VCaP (cell line): ENCODE measurements at regions not wholly inside any gene's neighbourhood (a gene's known extent, or its start where the extent isn't known, plus 50 kb on each side); places are given as distances from the start of the nearest gene placed in this dataset.

Experiments
- H3K27ac ChIP-seq: fragments of 450-650 bp; 2 replicates; pipeline ENCODE4 v1.5.1; 2017
- CTCF ChIP-seq: fragments of 450-650 bp; conservative IDR thresholded peaks from 2 replicates; pipeline ENCODE4 v1.5.1; 2017; ENCODE audit warnings: mild to moderate bottlenecking, moderate library complexity

GRCh38 chr3:29077356-29077755, 203.5 kb upstream of the RBMS3 start:
- no peak overlapping the region for H3K27ac ChIP-seq
- TF ChIP-seq CTCF = no peak

- H3K27ac ChIP-seq = no peak overlapping the region
- TF ChIP-seq CTCF = no peak
These were observed 201.5 kb upstream of the RBMS3 start for GRCh38 chr3:29079358-29079757.

GRCh38 chr3:29080967-29081366, 199.9 kb upstream of the RBMS3 start:
- H3K27ac ChIP-seq = no peak overlapping the region
- TF ChIP-seq CTCF = no peak

GRCh38 chr3:29083081-29083480, 197.8 kb upstream of the RBMS3 start:
- no peak overlapping the region for H3K27ac ChIP-seq
- no peak for TF ChIP-seq CTCF

DNA sequence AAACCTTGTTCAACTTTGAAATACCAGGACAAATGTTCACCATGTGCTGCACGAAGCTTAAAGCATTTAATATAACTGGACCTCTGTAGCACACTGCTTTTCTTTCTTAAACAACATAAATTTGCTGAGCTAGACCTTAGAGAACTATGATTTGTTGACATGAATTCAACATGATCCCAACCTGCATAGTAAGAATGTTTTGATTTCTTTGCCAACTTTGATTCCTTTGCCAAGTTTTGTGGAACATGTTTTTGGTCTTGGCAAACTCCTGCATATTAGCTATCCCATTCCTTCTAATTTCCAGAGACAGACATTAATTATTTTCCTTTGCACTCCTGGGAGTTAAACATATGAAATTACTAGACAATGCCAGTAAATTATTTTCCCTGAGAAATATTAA, 197.2 kb upstream of the RBMS3 start:
- no peak overlapping the region for H3K27ac ChIP-seq
- TF ChIP-seq CTCF = no peak

DNA sequence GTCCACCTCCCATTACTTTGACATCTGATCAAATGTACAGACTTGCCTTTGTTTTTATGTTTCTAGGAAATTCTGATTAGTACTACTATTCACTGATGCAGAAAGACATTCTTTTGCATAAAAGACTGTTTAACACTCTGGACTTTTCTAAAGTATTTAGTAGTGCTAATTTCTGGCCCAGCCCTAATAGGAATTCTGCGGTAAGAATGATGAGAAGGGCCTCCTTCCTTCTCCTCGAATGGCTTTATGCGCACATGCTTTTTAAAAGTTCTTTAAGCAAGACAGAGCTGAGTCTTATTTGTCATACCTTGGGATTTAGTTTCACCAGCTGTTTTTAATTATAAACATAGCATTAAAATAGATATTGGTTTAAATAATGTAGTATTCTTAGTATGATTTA, 192.3 kb upstream of the RBMS3 start:
- TF ChIP-seq CTCF = no peak
- H3K27ac ChIP-seq = no peak overlapping the region

- no peak overlapping the region for H3K27ac ChIP-seq
- no peak for TF ChIP-seq CTCF
These were observed 189.8 kb upstream of the RBMS3 start for GRCh38 chr3:29090912-29091597.
